ENCODE measurements at regions not wholly inside any gene's neighbourhood (a gene's known extent, or its start where the extent isn't known, plus 50 kb on each side); places are given as distances from the start of the nearest gene placed in this dataset.

DNA sequence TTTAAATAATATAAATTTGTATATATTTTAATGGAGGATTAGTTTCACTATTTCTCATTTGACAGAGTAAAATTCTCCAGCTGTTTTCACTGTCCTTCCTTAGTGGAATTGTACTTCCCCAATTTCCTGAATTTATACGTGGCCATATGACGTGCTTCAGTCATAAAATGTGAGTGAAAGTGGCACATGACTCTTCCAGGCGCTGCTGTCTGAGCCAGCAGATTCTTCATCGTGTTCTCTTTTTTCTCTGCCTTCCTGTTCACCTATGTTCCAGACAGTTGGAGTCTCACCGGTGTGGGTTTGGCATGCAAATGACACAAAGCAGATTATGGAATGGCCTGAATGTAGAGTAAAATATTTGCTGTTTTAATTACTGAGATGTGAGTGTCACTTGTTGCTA, 684.1 kb downstream of the SEMA5A start:
- POLR2A ChIA-PET = no interaction called here
- peaks cover 3% of the 10 kb centered on the region for H3K9me3 Mint-ChIP-seq
- TF ChIP-seq, protein P1, sequence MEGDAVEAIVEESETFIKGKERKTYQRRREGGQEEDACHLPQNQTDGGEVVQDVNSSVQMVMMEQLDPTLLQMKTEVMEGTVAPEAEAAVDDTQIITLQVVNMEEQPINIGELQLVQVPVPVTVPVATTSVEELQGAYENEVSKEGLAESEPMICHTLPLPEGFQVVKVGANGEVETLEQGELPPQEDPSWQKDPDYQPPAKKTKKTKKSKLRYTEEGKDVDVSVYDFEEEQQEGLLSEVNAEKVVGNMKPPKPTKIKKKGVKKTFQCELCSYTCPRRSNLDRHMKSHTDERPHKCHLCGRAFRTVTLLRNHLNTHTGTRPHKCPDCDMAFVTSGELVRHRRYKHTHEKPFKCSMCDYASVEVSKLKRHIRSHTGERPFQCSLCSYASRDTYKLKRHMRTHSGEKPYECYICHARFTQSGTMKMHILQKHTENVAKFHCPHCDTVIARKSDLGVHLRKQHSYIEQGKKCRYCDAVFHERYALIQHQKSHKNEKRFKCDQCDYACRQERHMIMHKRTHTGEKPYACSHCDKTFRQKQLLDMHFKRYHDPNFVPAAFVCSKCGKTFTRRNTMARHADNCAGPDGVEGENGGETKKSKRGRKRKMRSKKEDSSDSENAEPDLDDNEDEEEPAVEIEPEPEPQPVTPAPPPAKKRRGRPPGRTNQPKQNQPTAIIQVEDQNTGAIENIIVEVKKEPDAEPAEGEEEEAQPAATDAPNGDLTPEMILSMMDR (IDR thresholded peaks at IDR 0.05) = no peak
- DNase-seq (no peak), ATAC-seq (ENCODE audit: poor library complexity) (no peak)
- H3K4me1 Mint-ChIP-seq (ENCODE audit: low read depth) = no peaks in the 10 kb centered on the region
- Histone ChIP-seq H3K4me1 (ENCODE audit: insufficient read depth, low read length) (no peaks in the 10 kb centered on the region), H3K4me3 (ENCODE audit: low read length) (no peak overlapping the region), H3K27me3 (ENCODE audit: control insufficient read depth in 1 of 2, insufficient read depth in 2 of 2, low read length in 2 of 2) (no peaks in the 10 kb centered on the region), H3K36me3 (ENCODE audit: insufficient read depth, low read length) (no peaks in the 10 kb centered on the region), H3K27ac (ENCODE audit: low read depth in 1 of 2, low read length in 2 of 2) (no peak overlapping the region), H3K9me3 (ENCODE audit: control insufficient read depth in 1 of 2, insufficient read depth in 1 of 2, low read length in 2 of 2) (no peaks in the 10 kb centered on the region)
- H3K27me3 Mint-ChIP-seq = no peaks in the 10 kb centered on the region
- no peaks in the 10 kb centered on the region for H3K36me3 Mint-ChIP-seq (ENCODE audit: low read depth)
- intact Hi-C loops (cut with DNase I, micrococcal nuclease) = no loop called here
- H3K27ac Mint-ChIP-seq = no peak overlapping the region
- no peak overlapping the region for H3K4me3 Mint-ChIP-seq
- CTCF ChIA-PET = no interaction called here

DNA sequence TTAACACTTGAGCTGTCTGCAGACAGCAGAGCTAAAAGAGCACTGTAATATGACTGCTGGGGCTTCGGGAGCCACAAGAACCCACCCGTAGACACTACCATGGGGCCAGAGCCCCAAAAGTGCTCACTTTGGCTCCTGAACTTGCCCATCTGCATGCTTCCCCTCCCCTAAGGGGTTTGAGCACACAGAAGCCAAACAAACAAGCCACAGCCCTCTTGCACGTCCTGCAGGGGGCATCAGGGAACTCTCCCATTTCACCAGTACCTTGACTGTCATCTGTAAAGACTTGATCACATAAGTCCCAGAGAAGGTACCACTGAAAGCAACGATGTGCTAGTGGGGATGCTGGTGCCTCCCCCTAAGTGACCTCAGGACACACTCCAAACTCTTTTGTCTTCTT, 681.8 kb downstream of the SEMA5A start:
- Histone ChIP-seq H3K9me3 (ENCODE audit: control insufficient read depth in 1 of 2, insufficient read depth in 1 of 2, low read length in 2 of 2) (no peaks in the 10 kb centered on the region), H3K27ac (ENCODE audit: low read depth in 1 of 2, low read length in 2 of 2) (no peak overlapping the region), H3K4me3 (ENCODE audit: low read length) (no peak overlapping the region), H3K36me3 (ENCODE audit: insufficient read depth, low read length) (no peaks in the 10 kb centered on the region), H3K4me1 (ENCODE audit: insufficient read depth, low read length) (no peaks in the 10 kb centered on the region), H3K27me3 (ENCODE audit: control insufficient read depth in 1 of 2, insufficient read depth in 2 of 2, low read length in 2 of 2) (no peaks in the 10 kb centered on the region)
- no peaks in the 10 kb centered on the region for H3K36me3 Mint-ChIP-seq (ENCODE audit: low read depth)
- ChIA-PET CTCF (no interaction called here), POLR2A (no interaction called here)
- H3K4me1 Mint-ChIP-seq (ENCODE audit: low read depth) = no peaks in the 10 kb centered on the region
- intact Hi-C loops (cut with DNase I, micrococcal nuclease) = no loop called here
- TF ChIP-seq, protein P1 (IDR thresholded peaks at IDR 0.05) = no peak
- no peaks in the 10 kb centered on the region for H3K9me3 Mint-ChIP-seq
- DNase-seq = no peak
- no peak overlapping the region for H3K4me3 Mint-ChIP-seq
- no peak overlapping the region for H3K27ac Mint-ChIP-seq
- H3K27me3 Mint-ChIP-seq = no peaks in the 10 kb centered on the region
- ATAC-seq (ENCODE audit: poor library complexity) = no peak

DNA sequence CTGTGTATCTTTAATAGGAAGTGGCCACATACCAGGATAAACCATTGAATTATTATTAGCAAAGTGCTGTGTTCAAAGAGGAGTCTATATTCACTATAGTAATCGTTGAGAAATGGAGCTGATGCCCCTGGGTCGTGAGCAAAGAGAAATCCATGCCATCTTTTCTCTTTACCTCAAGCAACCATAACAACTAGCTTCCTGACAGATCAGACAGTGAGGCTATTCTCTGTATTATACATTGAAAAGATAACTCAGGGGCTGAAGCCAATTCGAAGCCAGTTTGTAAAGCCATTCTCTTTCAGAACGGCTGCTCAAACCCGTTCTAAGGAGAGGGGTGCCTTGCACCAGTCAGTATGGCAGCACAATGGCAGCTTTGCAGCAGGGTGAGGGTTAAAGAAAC, 680.6 kb downstream of the SEMA5A start:
- H3K4me1 ChIP-seq (ENCODE audit: insufficient read depth, low read length) = no peaks in the 10 kb centered on the region
- no peaks in the 10 kb centered on the region for H3K36me3 Mint-ChIP-seq (ENCODE audit: low read depth)
- H3K36me3 ChIP-seq (ENCODE audit: insufficient read depth, low read length) = no peaks in the 10 kb centered on the region
- intact Hi-C loops (cut with DNase I, micrococcal nuclease) = no loop called here
- POLR2A ChIA-PET = no interaction called here
- no peak for ATAC-seq (ENCODE audit: poor library complexity)
- H3K27ac Mint-ChIP-seq = no peak overlapping the region
- H3K27me3 Mint-ChIP-seq = no peaks in the 10 kb centered on the region
- peaks cover 0 to 6% of the 10 kb centered on the region in 2 experiments for H3K9me3 ChIP-seq (ENCODE audit: control insufficient read depth in 1 of 2, insufficient read depth in 1 of 2, low read length in 2 of 2)
- TF ChIP-seq, protein P1 (IDR thresholded peaks at IDR 0.05) = no peak
- no peaks in the 10 kb centered on the region for H3K27me3 ChIP-seq (ENCODE audit: control insufficient read depth in 1 of 2, insufficient read depth in 2 of 2, low read length in 2 of 2)
- H3K4me1 Mint-ChIP-seq (ENCODE audit: low read depth) = no peaks in the 10 kb centered on the region
- H3K27ac ChIP-seq (ENCODE audit: low read depth in 1 of 2, low read length in 2 of 2) = no peak overlapping the region
- no peak overlapping the region for H3K4me3 Mint-ChIP-seq
- CTCF ChIA-PET = interaction anchor here (0.9 kb wide), 1 partner anchor 18 kb away, joined by 3 read pairs; no protein-coding TSS in a partner anchor
- H3K9me3 Mint-ChIP-seq = no peaks in the 10 kb centered on the region
- H3K4me3 ChIP-seq (ENCODE audit: low read length) = no peak overlapping the region
- DNase-seq = no peak
